HG02623 (cell line): ENCODE measurements at regions not wholly inside any gene's neighbourhood (a gene's known extent, or its start where the extent isn't known, plus 50 kb on each side); places are given as distances from the start of the nearest gene placed in this dataset.
"Not testable (repeated sequence)": the region's sequence is repeated elsewhere in the genome, so short reads cannot be mapped to it uniquely, and the experiment has no call there.

ENCODE experiments used
- ATAC-seq: cut with Tn5 transposase; IDR thresholded peaks from one replicate; pipeline ENCODE4 v1.9.1; 2021; ENCODE audit warnings: moderate library complexity; ENCODE audit not compliant: unreplicated experiment

- ATAC-seq = peak; percentile 70
These were observed 54.7 kb downstream of the OR4M2 start for GRCh38 chr15:22134941-22135566.

GRCh38 chr15:22137572-22137971 lies 57.2 kb downstream of the OR4M2 start:
- ATAC-seq = not testable (repeated sequence)

- ATAC-seq = not testable (repeated sequence)
These were observed 60.8 kb downstream of the OR4M2 start for GRCh38 chr15:22141106-22141505.

GRCh38 chr15:22148109-22148508 lies 67.8 kb downstream of the OR4M2 start:
- ATAC-seq = peak; percentile 97

DNA sequence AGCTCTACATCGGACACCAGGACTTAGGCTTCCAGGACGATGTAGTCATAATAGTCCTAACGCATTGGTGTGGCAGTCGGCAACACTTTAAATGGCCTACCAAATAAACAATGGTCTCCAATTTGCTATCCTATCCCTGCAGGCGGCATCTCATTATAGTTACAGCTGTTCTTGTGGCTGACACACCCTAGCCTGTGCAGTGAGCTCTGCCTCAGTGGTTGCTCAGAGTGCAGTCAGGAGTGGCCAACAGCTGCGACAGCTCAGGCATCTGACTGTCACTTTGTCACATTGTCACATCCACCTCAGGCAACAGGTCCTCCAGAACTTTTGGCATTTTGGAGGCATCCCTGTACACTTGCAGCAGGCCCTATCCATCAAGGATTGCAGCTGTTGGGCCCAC lies 77.9 kb downstream of the OR4M2 start:
- ATAC-seq = not testable (repeated sequence)

DNA sequence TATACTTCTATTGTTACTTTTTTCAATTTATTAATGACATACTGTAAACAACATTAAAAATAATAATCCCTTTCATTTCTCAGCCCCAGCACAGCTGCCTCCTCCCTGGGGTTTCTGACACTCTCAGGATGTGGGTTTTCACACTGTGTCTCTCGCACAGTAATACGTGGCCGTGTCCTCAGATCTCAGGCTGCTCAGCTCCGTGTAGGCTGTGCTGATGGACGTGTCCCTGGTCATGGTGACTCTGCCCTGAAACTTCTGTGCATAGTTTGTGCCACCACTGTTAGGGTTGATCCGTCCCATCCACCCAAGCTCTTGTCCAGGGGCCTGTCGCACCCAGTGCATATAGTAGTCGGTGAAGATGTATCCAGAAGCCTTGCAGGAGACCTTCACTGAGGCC lies 80.0 kb downstream of the OR4M2 start:
- peak; percentile 13 for ATAC-seq

DNA sequence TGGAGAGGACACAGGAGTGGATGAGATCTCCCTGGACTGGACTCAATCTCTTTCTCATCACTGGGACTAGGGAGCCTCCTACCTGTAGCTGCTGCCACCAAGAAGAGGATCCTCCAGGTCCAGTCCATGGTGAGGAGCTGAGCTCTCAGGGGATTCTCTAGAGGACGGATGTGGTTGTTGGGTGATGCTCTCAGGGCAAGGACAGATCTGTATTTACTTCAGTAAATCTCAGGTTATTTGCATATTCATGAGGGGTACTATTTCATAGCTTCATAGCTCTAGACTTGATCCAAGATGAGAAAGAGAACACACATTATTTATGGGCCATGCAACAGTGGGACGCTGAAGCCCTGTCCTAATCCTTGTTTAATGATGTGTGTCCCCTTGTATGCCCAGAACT lies 80.4 kb downstream of the OR4M2 start:
- ATAC-seq = peak; percentile 62

- ATAC-seq = peak; percentile 84
These were observed 81.1 kb downstream of the OR4M2 start for GRCh38 chr15:22161398-22161797.

DNA sequence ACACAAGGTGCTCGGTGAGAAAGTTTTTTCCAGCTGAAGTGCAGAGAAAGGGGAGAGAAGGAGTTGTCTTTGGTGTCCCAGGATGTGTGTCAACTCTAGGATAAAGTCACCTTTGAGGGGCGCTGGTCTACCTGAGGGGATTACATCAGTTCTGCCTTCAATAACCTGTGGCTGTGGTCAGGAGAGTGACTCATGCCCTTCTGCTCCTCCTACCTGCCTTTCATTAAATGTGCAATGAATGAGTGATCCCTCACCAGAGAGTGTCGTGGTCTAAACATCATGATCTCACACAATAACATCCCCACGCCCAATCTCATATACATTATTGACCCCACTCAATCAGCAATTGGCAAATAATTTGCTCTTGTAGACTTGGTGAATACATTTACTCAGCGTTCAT lies 83.4 kb downstream of the OR4M2 start:
- not testable (repeated sequence) for ATAC-seq

DNA sequence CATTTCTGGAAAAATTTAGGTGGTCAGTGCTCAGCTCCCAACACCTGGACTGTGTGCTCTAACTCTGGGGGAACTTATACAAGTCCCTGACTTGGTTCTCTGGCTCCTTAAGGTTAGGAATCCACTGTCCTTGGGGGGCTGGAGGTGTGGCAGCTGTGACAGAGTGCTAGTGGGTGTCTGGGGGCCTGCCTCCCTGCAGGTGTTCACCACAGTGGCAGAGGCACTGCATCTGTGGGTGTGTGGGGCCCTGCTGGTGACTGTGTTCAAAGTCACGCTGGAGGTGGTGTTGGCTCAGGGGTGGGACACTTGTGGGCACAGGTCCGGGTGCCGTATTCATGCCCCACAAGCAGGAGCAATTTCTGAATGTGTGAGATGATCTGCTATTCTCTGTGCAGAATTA lies 87.2 kb downstream of the OR4M2 start:
- not testable (repeated sequence) for ATAC-seq

GRCh38 chr15:22173029-22173998 lies 93.0 kb downstream of the OR4M2 start:
- peak; percentile 74 for ATAC-seq

GRCh38 chr15:22174088-22174487 lies 93.8 kb downstream of the OR4M2 start:
- ATAC-seq = peak; percentile 41

GRCh38 chr15:22177965-22178364 lies 97.6 kb downstream of the OR4M2 start:
- not testable (repeated sequence) for ATAC-seq

- ATAC-seq = not testable (repeated sequence)
These were observed 98.1 kb downstream of the OR4M2 start for GRCh38 chr15:22178438-22178837.

DNA sequence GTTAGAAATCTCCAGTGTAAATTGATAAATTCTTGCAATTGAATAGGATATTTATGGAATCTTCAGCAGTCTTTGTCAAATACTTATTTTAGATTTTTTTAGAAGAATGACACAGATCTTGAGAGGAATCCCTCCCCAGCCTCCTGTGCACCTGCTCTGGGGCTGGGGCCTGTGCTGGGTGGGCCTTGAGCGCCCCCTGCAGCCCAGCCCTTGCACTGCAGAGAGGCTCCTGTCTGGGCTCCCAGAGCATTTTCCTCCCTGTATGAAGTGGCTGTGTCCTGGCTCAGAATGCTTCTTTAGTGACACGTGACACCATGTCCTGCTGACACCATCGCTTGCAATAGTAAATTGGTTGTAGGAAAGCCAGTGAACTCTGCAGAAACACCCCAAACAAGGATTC lies 98.7 kb downstream of the OR4M2 start:
- ATAC-seq = not testable (repeated sequence)

GRCh38 chr15:22180611-22181010 lies 100.3 kb downstream of the OR4M2 start:
- ATAC-seq = not testable (repeated sequence)

DNA sequence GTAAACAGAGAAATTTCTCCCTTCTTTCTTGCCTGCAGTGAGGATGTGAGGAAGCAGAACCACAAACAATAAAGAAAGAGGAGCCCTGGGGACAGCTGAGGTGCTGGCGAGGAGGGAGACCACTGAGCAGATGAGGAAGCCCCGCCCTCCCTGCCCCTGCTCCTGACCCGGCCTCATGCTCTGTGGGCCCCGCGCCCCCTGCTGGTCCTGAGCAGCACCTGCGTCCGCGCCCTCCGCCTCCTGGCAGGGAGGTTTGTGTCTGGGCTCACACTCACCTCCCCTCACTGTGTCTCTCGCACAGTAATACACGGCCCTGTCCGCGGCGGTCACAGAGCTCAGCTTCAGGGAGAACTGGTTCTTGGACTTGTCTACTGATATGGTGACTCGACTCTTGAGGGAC lies 104.4 kb downstream of the OR4M2 start:
- peak; percentile 78 for ATAC-seq

- ATAC-seq = not testable (repeated sequence)
These were observed 106.7 kb downstream of the OR4M2 start for GRCh38 chr15:22186846-22187532.

DNA sequence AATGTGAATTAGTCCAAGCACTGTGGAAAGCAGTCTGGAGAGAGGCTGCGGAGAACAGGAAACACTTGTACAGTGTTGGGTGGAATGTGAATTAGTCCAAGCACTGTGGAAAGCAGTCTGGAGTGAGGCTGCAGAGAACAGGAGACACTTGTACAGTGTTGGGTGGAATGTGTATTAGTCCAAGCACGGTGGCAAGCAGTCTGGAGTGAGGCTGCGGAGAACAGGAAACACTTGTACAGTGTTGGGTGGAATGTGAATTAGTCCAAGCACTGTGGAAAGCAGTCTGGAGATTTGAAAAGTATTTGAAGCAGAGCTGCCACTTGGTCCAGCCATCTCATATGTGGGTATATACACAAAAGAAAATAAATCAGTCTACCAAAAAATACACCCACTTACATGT lies 111.5 kb downstream of the OR4M2 start:
- ATAC-seq = not testable (repeated sequence)

GRCh38 chr15:22194739-22195617 lies 114.7 kb downstream of the OR4M2 start:
- not testable (repeated sequence) for ATAC-seq
